Upper lobe of left lung (tissue), 6 donors: ENCODE measurements at regions not wholly inside any gene's neighbourhood (a gene's known extent, or its start where the extent isn't known, plus 50 kb on each side); places are given as distances from the start of the nearest gene placed in this dataset.

Experiments
- ATAC-seq, 2 donors: fragments of 200-7000 bp; cut with Tn5 transposase; one replicate each; pipeline ENCODE4 v1.9.1; 2022; ENCODE audit warnings: mild to moderate bottlenecking in 2 of 2, moderate library complexity in 2 of 2; ENCODE audit not compliant: low FRiP score in 2 of 2
- DNase-seq, 2 donors: peaks; one replicate each; pipeline ENCODE4 v3.0.0-alpha.2; 2019 to 2020
- H3K27ac ChIP-seq, 4 donors: fragments of 200-600 bp; sonication (generic); one replicate each; pipeline ENCODE4 v1.5.1; 2016 to 2019
- H3K27me3 ChIP-seq, 4 donors: fragments of 200-600 bp; sonication (generic); one replicate each; pipeline ENCODE4 v1.5.1; 2017 to 2019
- H3K36me3 ChIP-seq, 4 donors: fragments of 200-600 bp; sonication (generic); one replicate each; pipeline ENCODE4 v1.5.1; 2016 to 2019
- H3K4me1 ChIP-seq, 4 donors: fragments of 200-600 bp; sonication (generic); one replicate each; pipeline ENCODE4 v1.5.1; 2018 to 2019
- H3K4me3 ChIP-seq, 4 donors: fragments of 200-600 bp; sonication (generic); one replicate each; pipeline ENCODE4 v1.5.1; 2017 to 2019; ENCODE audit warnings: mild to moderate bottlenecking in 2 of 4, moderate library complexity in 1 of 4
- H3K9me3 ChIP-seq, 4 donors: fragments of 200-600 bp; sonication (generic); one replicate each; pipeline ENCODE4 v1.5.1; 2018 to 2019
- CTCF ChIP-seq, 6 experiments: fragments of 450-650 bp in 4 of 6; fragments of 200-600 bp in 2 of 6; sonication (generic) in 2 of 6; IDR thresholded peaks; one replicate each; pipeline ENCODE4 v1.5.1; 2016 to 2019; ENCODE audit warnings: antibody characterized with exemption in 6 of 6
- EP300 ChIP-seq, 4 donors: sonication (generic); formaldehyde crosslinking; IDR thresholded peaks; one replicate each; pipeline ENCODE4 v1.5.1; 2017; ENCODE audit warnings: antibody characterized with exemption in 4 of 4, control low read depth in 2 of 4
- POLR2A ChIP-seq, 4 donors: fragments of 450-650 bp; IDR thresholded peaks; one replicate each; pipeline ENCODE4 v1.5.1; 2016 to 2017; ENCODE audit warnings: antibody characterized with exemption in 4 of 4, mild to moderate bottlenecking in 2 of 4
- POLR2AphosphoS5 ChIP-seq, 2 donors: sonication (generic); formaldehyde crosslinking; IDR thresholded peaks; one replicate each; pipeline ENCODE4 v1.5.1; 2017; ENCODE audit warnings: antibody characterized with exemption in 2 of 2
- WGBS, 2 donors: methylation state at CpG; one replicate each; pipeline ENCODE4 v1.1.5; 2017 to 2018; 5-methylcytosine and 5-hydroxymethylcytosine counted together
- donor health status: DM: no; HTN: no; CAD: no; lungs with moderate emphysema.
- donor health status: DM: no; HTN: yes; CAD: no; lungs with severe emphysema.

GRCh38 chr6:76416821-76417605 lies 344.6 kb upstream of the IMPG1 start:
- H3K9me3 ChIP-seq, result no peaks in the 10 kb centered on the region
- no peaks in the 10 kb centered on the region for H3K4me1 ChIP-seq
- no peak overlapping the region for H3K4me3 ChIP-seq
- WGBS, 2 donors, result 42 to 44% methylated on average over 5 of the region's 5 CpGs
- TF ChIP-seq EP300 (IDR thresholded peaks at IDR 0.05) (no peak), CTCF (IDR thresholded peaks at IDR 0.05) (no peak), POLR2A (IDR thresholded peaks at IDR 0.05) (no peak), POLR2AphosphoS5 (IDR thresholded peaks at IDR 0.05) (no peak)
- H3K27me3 ChIP-seq, result no peaks in the 10 kb centered on the region
- DNase-seq (no peak), ATAC-seq (no peak)
- no peak overlapping the region for H3K27ac ChIP-seq
- no peaks in the 10 kb centered on the region for H3K36me3 ChIP-seq

DNA sequence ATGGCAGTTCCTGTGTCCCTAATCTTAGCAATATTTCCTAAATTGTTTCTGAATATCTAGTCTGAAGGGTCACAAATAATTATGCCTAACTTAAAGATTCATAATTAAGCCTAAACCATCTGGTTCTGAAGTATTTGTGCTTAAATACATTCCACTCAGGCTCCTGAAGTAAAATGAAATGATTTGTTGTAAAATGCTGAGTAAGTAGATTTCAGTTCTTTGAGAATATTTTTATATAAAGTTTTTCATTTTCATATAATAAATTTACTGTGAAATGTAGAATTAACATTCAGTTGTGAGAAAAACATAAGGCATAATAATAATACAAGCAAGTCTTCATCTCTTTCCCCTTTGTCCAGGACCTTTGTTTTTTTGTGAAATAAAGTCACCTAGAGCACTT lies 330.6 kb upstream of the IMPG1 start:
- TF ChIP-seq EP300 (IDR thresholded peaks at IDR 0.05) (no peak), CTCF (IDR thresholded peaks at IDR 0.05) (no peak), POLR2AphosphoS5 (IDR thresholded peaks at IDR 0.05) (no peak), POLR2A (IDR thresholded peaks at IDR 0.05) (no peak)
- no peak for ATAC-seq

GRCh38 chr6:76397966-76398365 lies 325.5 kb upstream of the IMPG1 start:
- Histone ChIP-seq H3K27me3 (no peaks in the 10 kb centered on the region), H3K9me3 (no peaks in the 10 kb centered on the region), H3K4me1 (no peaks in the 10 kb centered on the region), H3K27ac (no peak overlapping the region), H3K36me3 (no peaks in the 10 kb centered on the region), H3K4me3 (no peak overlapping the region)
- 76 to 87% methylated on average over 1 of the region's 1 CpG for WGBS, 2 donors
- no peak for DNase-seq
- TF ChIP-seq POLR2AphosphoS5 (IDR thresholded peaks at IDR 0.05), result no peak
- no peak for TF ChIP-seq CTCF (IDR thresholded peaks at IDR 0.05)
- TF ChIP-seq EP300 (IDR thresholded peaks at IDR 0.05), result no peak
- ATAC-seq, result no peak

More for the DNA sequence above, 330.6 kb upstream of the IMPG1 start:
- Histone ChIP-seq H3K27me3 (no peaks in the 10 kb centered on the region), H3K36me3 (no peaks in the 10 kb centered on the region), H3K4me3 (no peak overlapping the region), H3K27ac (no peak overlapping the region), H3K4me1 (no peaks in the 10 kb centered on the region), H3K9me3 (peaks cover 0 to 2% (median 0%) of the 10 kb centered on the region in 4 donors)
- no peak for DNase-seq

GRCh38 chr6:76382201-76382600 lies 309.7 kb upstream of the IMPG1 start:
- no peak for TF ChIP-seq CTCF (IDR thresholded peaks at IDR 0.05)
- TF ChIP-seq POLR2AphosphoS5 (IDR thresholded peaks at IDR 0.05), result no peak
- TF ChIP-seq POLR2A (IDR thresholded peaks at IDR 0.05), result no peak
- no peak for TF ChIP-seq EP300 (IDR thresholded peaks at IDR 0.05)
- Histone ChIP-seq H3K9me3 (peaks cover 0 to 8% (median 0%) of the 10 kb centered on the region in 4 donors), H3K4me1 (no peaks in the 10 kb centered on the region), H3K27me3 (no peaks in the 10 kb centered on the region), H3K4me3 (no peak overlapping the region), H3K27ac (no peak overlapping the region), H3K36me3 (no peaks in the 10 kb centered on the region)
- DNase-seq (no peak), ATAC-seq (no peak)
- 59 to 63% methylated on average over 1 of the region's 1 CpG for WGBS, 2 donors

DNA sequence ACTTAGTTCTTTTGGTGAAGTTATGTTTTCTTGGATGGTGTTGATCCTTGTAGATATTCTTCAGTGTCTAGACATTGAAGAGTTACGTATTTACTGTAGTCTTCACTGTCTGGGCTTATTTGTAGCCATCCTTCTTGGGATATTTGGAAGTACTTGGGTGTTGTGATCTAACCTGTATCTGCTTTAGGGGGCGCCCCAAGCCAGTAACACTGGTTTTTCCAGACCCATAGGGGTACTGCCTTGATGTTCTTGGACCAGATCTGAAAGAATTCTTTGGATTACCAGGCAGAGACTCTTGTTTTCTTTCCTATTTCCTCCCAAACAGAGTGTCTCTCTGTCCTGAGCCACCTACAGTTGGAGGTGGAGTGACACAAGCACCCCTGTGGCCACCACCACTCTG lies 309.1 kb upstream of the IMPG1 start:
- 52 to 58% methylated on average over 2 of the region's 2 CpGs for WGBS, 2 donors
- no peak for ATAC-seq
- no peak for TF ChIP-seq POLR2A (IDR thresholded peaks at IDR 0.05)
- no peak for TF ChIP-seq EP300 (IDR thresholded peaks at IDR 0.05)
- TF ChIP-seq POLR2AphosphoS5 (IDR thresholded peaks at IDR 0.05), result no peak
- Histone ChIP-seq H3K4me1 (no peaks in the 10 kb centered on the region), H3K9me3 (peaks cover 0 to 8% (median 0%) of the 10 kb centered on the region in 4 donors), H3K36me3 (no peaks in the 10 kb centered on the region), H3K27me3 (no peaks in the 10 kb centered on the region), H3K27ac (no peak overlapping the region), H3K4me3 (no peak overlapping the region)
- DNase-seq, result no peak
